Spleen (tissue), 7 donors: ENCODE measurements at regions not wholly inside any gene's neighbourhood (a gene's known extent, or its start where the extent isn't known, plus 50 kb on each side); places are given as distances from the start of the nearest gene placed in this dataset.

Experiments used
- CTCF ChIP-seq, 11 experiments: fragments of 200-600 bp in 7 of 11; fragments of 450-650 bp in 4 of 11; sonication (generic) in 4 of 11; IDR thresholded peaks in 8 of 11; conservative IDR thresholded peaks in 3 of 11; 1 replicate in 7 of 11; 2 replicates in 4 of 11; pipeline versions ENCODE4 v1.4.0 to v1.8.0; 2016 to 2021; ENCODE audit warnings: antibody characterized with exemption in 11 of 11, inconsistent platforms in 4 of 11, mild to moderate bottlenecking in 1 of 11
- POLR2A ChIP-seq, 3 donors: fragments of 450-650 bp; IDR thresholded peaks; one replicate each; pipeline ENCODE4 v1.5.1; 2017; ENCODE audit warnings: antibody characterized with exemption in 3 of 3, mild to moderate bottlenecking in 1 of 3
- POLR2AphosphoS5 ChIP-seq, 3 donors: sonication (generic); formaldehyde crosslinking; IDR thresholded peaks; one replicate each; pipeline ENCODE4 v1.5.1; 2017; ENCODE audit warnings: antibody characterized with exemption in 3 of 3
- donor health status: DM: no; HTN: no; CAD: no; lungs with moderate emphysema.
- donor health status: DM: no; HTN: no; CAD: no.
- donor health status: DM: no; HTN: no; CAD: no.

GRCh38 chr13:47250146-47250545 lies 353.3 kb upstream of the HTR2A start:
- TF ChIP-seq POLR2A (IDR thresholded peaks at IDR 0.05) (no peak), CTCF (IDR thresholded peaks at IDR 0.05 in 8 of 11, conservative IDR thresholded peaks at IDR 0.05 in 3 of 11) (no peak), POLR2AphosphoS5 (IDR thresholded peaks at IDR 0.05) (no peak)
